Memory B cell (primary cell): ENCODE measurements at regions not wholly inside any gene's neighbourhood (a gene's known extent, or its start where the extent isn't known, plus 50 kb on each side); places are given as distances from the start of the nearest gene placed in this dataset.
"Not testable (repeated sequence)": the region's sequence is repeated elsewhere in the genome, so short reads cannot be mapped to it uniquely, and the experiment has no call there.

Experiments used
- ATAC-seq: fragments of 150-1000 bp; cut with Tn5 transposase; 2 replicates; pipeline ENCODE4 v1.10.0; 2021; ENCODE audit warnings: low read depth, mild to moderate bottlenecking, moderate library complexity
- DNase-seq, 2 donors: peaks; one replicate each; pipeline ENCODE4 v3.0.0; 2022; ENCODE audit warnings: low spot score in 2 of 2
- H3K27ac Mint-ChIP-seq: one replicate; pipeline ENCODE4 v1.8.0; 2022; ENCODE audit warnings: mild to moderate bottlenecking, moderate library complexity, mixed read lengths
- H3K27me3 Mint-ChIP-seq: one replicate; pipeline ENCODE4 v1.8.0; 2022; ENCODE audit warnings: mixed read lengths
- H3K36me3 Mint-ChIP-seq: one replicate; pipeline ENCODE4 v1.8.0; 2022; ENCODE audit warnings: mild to moderate bottlenecking, mixed read lengths
- H3K4me1 Mint-ChIP-seq: one replicate; pipeline ENCODE4 v1.8.0; 2022; ENCODE audit warnings: mixed read lengths
- H3K4me3 Mint-ChIP-seq: one replicate; pipeline ENCODE4 v1.8.0; 2022; ENCODE audit warnings: mild to moderate bottlenecking, moderate library complexity, mixed read lengths
- H3K9me3 Mint-ChIP-seq: one replicate; pipeline ENCODE4 v1.8.0; 2022; ENCODE audit warnings: mixed read lengths

- Mint-ChIP-seq H3K4me1 (peaks cover 5% of the 10 kb centered on the region), H3K9me3 (no peaks in the 10 kb centered on the region), H3K27me3 (no peaks in the 10 kb centered on the region), H3K36me3 (peaks cover 2% of the 10 kb centered on the region), H3K27ac (peak overlapping the region; percentile 14), H3K4me3 (no peak overlapping the region)
- ATAC-seq (no peak), DNase-seq (no peak)
Measured at GRCh38 chr2:195586062-195586714, 70.8 kb upstream of the SLC39A10 start.

GRCh38 chr2:195582188-195582587, 74.8 kb upstream of the SLC39A10 start:
- Mint-ChIP-seq H3K9me3 (peaks cover 2% of the 10 kb centered on the region), H3K27ac (no peak overlapping the region), H3K27me3 (no peaks in the 10 kb centered on the region), H3K4me1 (peaks cover 19% of the 10 kb centered on the region), H3K36me3 (peaks cover 4% of the 10 kb centered on the region), H3K4me3 (no peak overlapping the region)
- no peak for DNase-seq
- no peak for ATAC-seq

GRCh38 chr2:195579776-195580555, 77.1 kb upstream of the SLC39A10 start:
- Mint-ChIP-seq H3K4me1 (peaks cover 28% of the 10 kb centered on the region), H3K4me3 (peak overlapping the region; percentile 48), H3K27me3 (no peaks in the 10 kb centered on the region), H3K9me3 (peaks cover 2% of the 10 kb centered on the region), H3K36me3 (peaks cover 4% of the 10 kb centered on the region), H3K27ac (peak overlapping the region; percentile 72)
- ATAC-seq, result peak; percentile 78
- DNase-seq, result peak in 1 of 2 donors; percentile 25

GRCh38 chr2:195575879-195576401, 81.1 kb upstream of the SLC39A10 start:
- H3K27me3 Mint-ChIP-seq, result no peaks in the 10 kb centered on the region
- peak; percentile 93 for ATAC-seq
- H3K9me3 Mint-ChIP-seq, result peaks cover 2% of the 10 kb centered on the region
- H3K4me1 Mint-ChIP-seq, result peaks cover 32% of the 10 kb centered on the region
- H3K4me3 Mint-ChIP-seq, result peak overlapping the region; percentile 73
- peaks cover 2% of the 10 kb centered on the region for H3K36me3 Mint-ChIP-seq
- peak overlapping the region; percentile 90 for H3K27ac Mint-ChIP-seq
- peak; percentile 28 to 68 for DNase-seq

GRCh38 chr2:195575016-195575415, 82.0 kb upstream of the SLC39A10 start:
- Mint-ChIP-seq H3K4me3 (no peak overlapping the region), H3K4me1 (peaks cover 34% of the 10 kb centered on the region), H3K9me3 (no peaks in the 10 kb centered on the region), H3K36me3 (no peaks in the 10 kb centered on the region), H3K27me3 (no peaks in the 10 kb centered on the region), H3K27ac (no peak overlapping the region)
- DNase-seq (no peak), ATAC-seq (no peak)

- DNase-seq, result no peak
- Mint-ChIP-seq H3K27ac (peak overlapping the region; percentile 67), H3K27me3 (no peaks in the 10 kb centered on the region), H3K9me3 (no peaks in the 10 kb centered on the region), H3K4me1 (peaks cover 30% of the 10 kb centered on the region), H3K4me3 (no peak overlapping the region), H3K36me3 (no peaks in the 10 kb centered on the region)
- no peak for ATAC-seq
Measured at GRCh38 chr2:195574312-195574711, 82.7 kb upstream of the SLC39A10 start.

GRCh38 chr2:195572895-195573683, 83.9 kb upstream of the SLC39A10 start:
- Mint-ChIP-seq H3K27ac (peak overlapping the region; percentile 67), H3K9me3 (no peaks in the 10 kb centered on the region), H3K36me3 (no peaks in the 10 kb centered on the region), H3K4me1 (peaks cover 29% of the 10 kb centered on the region), H3K4me3 (no peak overlapping the region), H3K27me3 (no peaks in the 10 kb centered on the region)
- no peak for DNase-seq
- no peak for ATAC-seq

GRCh38 chr2:195570329-195570728, 86.7 kb upstream of the SLC39A10 start:
- ATAC-seq, result no peak
- Mint-ChIP-seq H3K4me3 (no peak overlapping the region), H3K9me3 (no peaks in the 10 kb centered on the region), H3K27me3 (no peaks in the 10 kb centered on the region), H3K36me3 (no peaks in the 10 kb centered on the region), H3K27ac (no peak overlapping the region), H3K4me1 (peaks cover 17% of the 10 kb centered on the region)
- DNase-seq, result no peak

- no peaks in the 10 kb centered on the region for H3K9me3 Mint-ChIP-seq
- H3K4me3 Mint-ChIP-seq, result no peak overlapping the region
- H3K27ac Mint-ChIP-seq, result no peak overlapping the region
- DNase-seq, result no peak
- H3K27me3 Mint-ChIP-seq, result no peaks in the 10 kb centered on the region
- no peaks in the 10 kb centered on the region for H3K36me3 Mint-ChIP-seq
- H3K4me1 Mint-ChIP-seq, result peaks cover 17% of the 10 kb centered on the region
- no peak for ATAC-seq
Measured at GRCh38 chr2:195569255-195569654, 87.8 kb upstream of the SLC39A10 start.

GRCh38 chr2:195564625-195565135, 92.3 kb upstream of the SLC39A10 start:
- ATAC-seq, DNase-seq, H3K27me3 Mint-ChIP-seq, H3K4me3 Mint-ChIP-seq, H3K36me3 Mint-ChIP-seq, H3K9me3 Mint-ChIP-seq: not testable (repeated sequence)
- peak overlapping the region; percentile 45 for H3K27ac Mint-ChIP-seq
- peaks cover 29% of the 10 kb centered on the region for H3K4me1 Mint-ChIP-seq

- Mint-ChIP-seq H3K36me3 (no peaks in the 10 kb centered on the region), H3K4me1 (peaks cover 34% of the 10 kb centered on the region), H3K27me3 (no peaks in the 10 kb centered on the region), H3K27ac (peak overlapping the region; percentile 91), H3K9me3 (no peaks in the 10 kb centered on the region), H3K4me3 (peak overlapping the region; percentile 24)
- DNase-seq (no peak), ATAC-seq (no peak)
Measured at GRCh38 chr2:195563857-195564512, 93.0 kb upstream of the SLC39A10 start.

GRCh38 chr2:195562570-195563566, 94.2 kb upstream of the SLC39A10 start:
- Mint-ChIP-seq H3K27ac (peak overlapping the region; percentile 91), H3K36me3 (peaks cover 1% of the 10 kb centered on the region), H3K4me3 (peak overlapping the region; percentile 92), H3K9me3 (no peaks in the 10 kb centered on the region), H3K27me3 (no peaks in the 10 kb centered on the region), H3K4me1 (peaks cover 41% of the 10 kb centered on the region)
- ATAC-seq (no peak), DNase-seq (no peak)
